Stimulated activated CD4-positive, alpha-beta T cell treated with anti-CD3 and anti-CD28 coated beads, TNF-alpha, amount 100 ng/mL, for 48 hours (primary cell): ENCODE measurements at regions not wholly inside any gene's neighbourhood (a gene's known extent, or its start where the extent isn't known, plus 50 kb on each side); places are given as distances from the start of the nearest gene placed in this dataset.

ENCODE experiments used
- DNase-seq, 3 donors: peaks; one replicate each; pipeline ENCODE4 v3.0.0-alpha.2; 2020; ENCODE audit warnings: low read depth in 3 of 3

GRCh38 chr5:167539747-167540146, 751.7 kb upstream of the WWC1 start:
- DNase-seq = no peak

GRCh38 chr5:167546270-167546669, 745.2 kb upstream of the WWC1 start:
- DNase-seq = no peak

- DNase-seq = no peak
Observed at GRCh38 chr5:167552356-167552755, 739.1 kb upstream of the WWC1 start.

GRCh38 chr5:167553511-167553910, 737.9 kb upstream of the WWC1 start:
- DNase-seq = no peak

- no peak for DNase-seq
Observed at GRCh38 chr5:167554564-167555290, 736.7 kb upstream of the WWC1 start.

- no peak for DNase-seq
Observed at GRCh38 chr5:167555565-167556166, 735.8 kb upstream of the WWC1 start.

- no peak for DNase-seq
Observed at GRCh38 chr5:167557359-167557758, 734.1 kb upstream of the WWC1 start.

GRCh38 chr5:167561796-167562195, 729.6 kb upstream of the WWC1 start:
- no peak for DNase-seq

- DNase-seq = no peak
Observed at GRCh38 chr5:167564275-167564674, 727.2 kb upstream of the WWC1 start.

- DNase-seq = no peak
Observed at GRCh38 chr5:167565189-167565954, 726.1 kb upstream of the WWC1 start.

GRCh38 chr5:167570431-167570830, 721.0 kb upstream of the WWC1 start:
- DNase-seq = no peak

- DNase-seq = no peak
Observed at GRCh38 chr5:167571824-167572223, 719.6 kb upstream of the WWC1 start.

- no peak for DNase-seq
Observed at GRCh38 chr5:167573370-167574127, 717.9 kb upstream of the WWC1 start.

GRCh38 chr5:167574464-167574863, 717.0 kb upstream of the WWC1 start:
- DNase-seq = no peak

GRCh38 chr5:167575330-167575729, 716.1 kb upstream of the WWC1 start:
- DNase-seq = no peak

- no peak for DNase-seq
Observed at GRCh38 chr5:167576126-167576525, 715.3 kb upstream of the WWC1 start.

GRCh38 chr5:167576897-167577296, 714.5 kb upstream of the WWC1 start:
- DNase-seq = no peak

GRCh38 chr5:167577616-167578015, 713.8 kb upstream of the WWC1 start:
- no peak for DNase-seq

GRCh38 chr5:167578977-167579692, 712.3 kb upstream of the WWC1 start:
- no peak for DNase-seq

- DNase-seq = no peak
Observed at GRCh38 chr5:167579693-167580055, 711.8 kb upstream of the WWC1 start.

GRCh38 chr5:167580608-167581007, 710.8 kb upstream of the WWC1 start:
- no peak for DNase-seq

- no peak for DNase-seq
Observed at GRCh38 chr5:167582283-167582682, 709.2 kb upstream of the WWC1 start.
